GM10266 (cell line): ENCODE measurements at regions not wholly inside any gene's neighbourhood (a gene's known extent, or its start where the extent isn't known, plus 50 kb on each side); places are given as distances from the start of the nearest gene placed in this dataset.
"Not testable (repeated sequence)": the region's sequence is repeated elsewhere in the genome, so short reads cannot be mapped to it uniquely, and the experiment has no call there.

Source experiments
- DNase-seq: peaks from one replicate; pipeline ENCODE4 v3.0.0; 2012; ENCODE audit errors: extremely low spot score
- CTCF ChIP-seq: IDR thresholded peaks from 2 replicates; pipeline ENCODE4 v1.5.1; 2012; ENCODE audit warnings: mild to moderate bottlenecking, low read depth; ENCODE audit not compliant: control insufficient read depth, insufficient read depth; ENCODE audit errors: missing control alignments

- TF ChIP-seq CTCF, result no peak
- DNase-seq, result no peak
Observed at GRCh38 chr5:1735320-1735970, 64.2 kb downstream of the MRPL36 start.

- no peak for TF ChIP-seq CTCF
Observed at GRCh38 chr5:1734908-1735289, 64.7 kb downstream of the MRPL36 start.

GRCh38 chr5:1734271-1734907, 65.2 kb downstream of the MRPL36 start:
- no peak for TF ChIP-seq CTCF
- no peak for DNase-seq

More at GRCh38 chr5:1734908-1735289, 64.7 kb downstream of the MRPL36 start:
- DNase-seq, result no peak

- TF ChIP-seq CTCF, result no peak
- DNase-seq, result no peak
Observed at GRCh38 chr5:1733369-1733768, 66.3 kb downstream of the MRPL36 start.

- TF ChIP-seq CTCF, result no peak
Observed at GRCh38 chr5:1732945-1733344, 66.7 kb downstream of the MRPL36 start.

GRCh38 chr5:1732238-1732941, 67.2 kb downstream of the MRPL36 start:
- no peak for DNase-seq
- no peak for TF ChIP-seq CTCF

More at GRCh38 chr5:1732945-1733344, 66.7 kb downstream of the MRPL36 start:
- no peak for DNase-seq

- not testable (repeated sequence) for DNase-seq
Observed at GRCh38 chr5:1731855-1732237, 67.8 kb downstream of the MRPL36 start.
